Fibroblast of lung (primary cell): ENCODE measurements at regions not wholly inside any gene's neighbourhood (a gene's known extent, or its start where the extent isn't known, plus 50 kb on each side); places are given as distances from the start of the nearest gene placed in this dataset.

ENCODE experiments used
- EZH2 ChIP-seq: IDR thresholded peaks from 2 replicates; pipeline ENCODE4 v1.5.1; 2012; ENCODE audit warnings: low read length, control low read depth, mild to moderate bottlenecking; ENCODE audit errors: missing control alignments
- TF ChIP-seq, protein P1 (sequence below), 2 donors: IDR thresholded peaks in 1 of 2; conservative IDR thresholded peaks in 1 of 2; 1 replicate in 1 of 2; 2 replicates in 1 of 2; pipeline ENCODE4 v1.5.1; 2011 to 2012; ENCODE audit warnings: low read length in 2 of 2, control low read depth in 1 of 2, inconsistent platforms in 1 of 2, low read depth in 1 of 2, mild to moderate bottlenecking in 1 of 2

DNA sequence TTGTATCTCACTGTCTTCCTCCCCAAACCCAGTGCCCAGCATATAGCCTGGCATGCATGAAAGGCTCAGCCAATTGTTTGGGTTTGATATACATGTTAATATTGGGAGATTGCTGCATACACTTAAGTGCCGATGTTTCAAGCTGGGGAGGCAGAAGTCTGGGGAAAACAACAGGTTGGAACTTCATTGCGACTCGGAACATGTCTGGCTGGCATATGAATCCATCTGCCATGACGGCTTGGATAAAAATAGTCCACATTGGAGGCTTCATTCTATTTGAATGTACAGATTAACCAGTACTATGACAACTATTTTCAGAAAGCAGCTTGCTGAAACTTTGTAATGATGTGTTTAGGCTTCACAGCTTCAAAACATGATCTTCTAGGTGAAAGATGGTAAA, 261.0 kb downstream of the CDH26 start:
- TF ChIP-seq, protein P1, sequence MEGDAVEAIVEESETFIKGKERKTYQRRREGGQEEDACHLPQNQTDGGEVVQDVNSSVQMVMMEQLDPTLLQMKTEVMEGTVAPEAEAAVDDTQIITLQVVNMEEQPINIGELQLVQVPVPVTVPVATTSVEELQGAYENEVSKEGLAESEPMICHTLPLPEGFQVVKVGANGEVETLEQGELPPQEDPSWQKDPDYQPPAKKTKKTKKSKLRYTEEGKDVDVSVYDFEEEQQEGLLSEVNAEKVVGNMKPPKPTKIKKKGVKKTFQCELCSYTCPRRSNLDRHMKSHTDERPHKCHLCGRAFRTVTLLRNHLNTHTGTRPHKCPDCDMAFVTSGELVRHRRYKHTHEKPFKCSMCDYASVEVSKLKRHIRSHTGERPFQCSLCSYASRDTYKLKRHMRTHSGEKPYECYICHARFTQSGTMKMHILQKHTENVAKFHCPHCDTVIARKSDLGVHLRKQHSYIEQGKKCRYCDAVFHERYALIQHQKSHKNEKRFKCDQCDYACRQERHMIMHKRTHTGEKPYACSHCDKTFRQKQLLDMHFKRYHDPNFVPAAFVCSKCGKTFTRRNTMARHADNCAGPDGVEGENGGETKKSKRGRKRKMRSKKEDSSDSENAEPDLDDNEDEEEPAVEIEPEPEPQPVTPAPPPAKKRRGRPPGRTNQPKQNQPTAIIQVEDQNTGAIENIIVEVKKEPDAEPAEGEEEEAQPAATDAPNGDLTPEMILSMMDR (conservative IDR thresholded peaks at IDR 0.05 in 1 of 2, IDR thresholded peaks at IDR 0.05 in 1 of 2; ENCODE audit: low read depth in 1 of 2, low read length in 2 of 2) = no peak
- no peak for TF ChIP-seq EZH2
